NB4 (cell line): ENCODE measurements at regions not wholly inside any gene's neighbourhood (a gene's known extent, or its start where the extent isn't known, plus 50 kb on each side); places are given as distances from the start of the nearest gene placed in this dataset.

Experiments used
- POLR2A ChIP-seq: IDR thresholded peaks from 2 replicates; pipeline ENCODE4 v1.6.1; 2011; ENCODE audit warnings: mild to moderate bottlenecking; ENCODE audit not compliant: insufficient read length; ENCODE audit errors: extremely low read depth
- TF ChIP-seq, protein P1 (sequence below): IDR thresholded peaks from 2 replicates; pipeline ENCODE4 v1.6.1; 2011; ENCODE audit warnings: low read depth, low read length

DNA sequence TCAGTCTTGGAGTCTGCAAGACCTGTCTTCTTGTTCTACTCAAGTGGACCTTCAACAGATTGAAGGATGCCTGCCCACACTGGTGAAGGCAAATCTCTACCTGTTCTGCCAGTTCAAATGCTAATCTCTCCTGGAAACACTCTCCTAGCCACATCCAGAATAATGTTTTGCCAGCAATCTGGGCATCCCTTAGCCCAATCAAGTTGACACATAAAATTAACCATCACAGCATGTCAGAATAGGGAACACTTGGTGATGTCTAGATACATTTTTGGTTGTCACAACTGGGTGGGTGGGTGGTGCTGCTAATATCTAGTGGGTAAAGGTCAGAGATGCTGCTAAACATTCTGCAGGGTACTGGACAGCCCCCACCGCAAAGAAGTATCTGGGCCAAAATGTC lies 744.9 kb upstream of the SOX9 start:
- no peak for TF ChIP-seq POLR2A
- TF ChIP-seq, protein P1, sequence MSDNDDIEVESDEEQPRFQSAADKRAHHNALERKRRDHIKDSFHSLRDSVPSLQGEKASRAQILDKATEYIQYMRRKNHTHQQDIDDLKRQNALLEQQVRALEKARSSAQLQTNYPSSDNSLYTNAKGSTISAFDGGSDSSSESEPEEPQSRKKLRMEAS, result no peak
